ENCODE measurements at regions not wholly inside any gene's neighbourhood (a gene's known extent, or its start where the extent isn't known, plus 50 kb on each side); places are given as distances from the start of the nearest gene placed in this dataset.
A peak's percentile ranks its signal among the peaks of the same experiment; 100 is the strongest.

GRCh38 chr2:212929116-212929515, 222.3 kb downstream of the IKZF2 start (continued):
- no peak for TF ChIP-seq TAF1 (IDR thresholded peaks at IDR 0.05; ENCODE audit: borderline replicate concordance, low read depth, low read length)
- no peak for TF ChIP-seq NFYB (IDR thresholded peaks at IDR 0.05; ENCODE audit: insufficient read depth, low read depth, low read length)
- TF ChIP-seq NR2C1 (IDR thresholded peaks at IDR 0.05) = no peak
- no peak for TF ChIP-seq ZNF274 (IDR thresholded peaks at IDR 0.05; ENCODE audit: insufficient read depth, insufficient read length)
- no peak for TF ChIP-seq SUPT20H (IDR thresholded peaks at IDR 0.05; ENCODE audit: borderline replicate concordance, control insufficient read depth, low read depth, low read length)
- no peak for TF ChIP-seq BACH1 (IDR thresholded peaks at IDR 0.05; ENCODE audit: borderline replicate concordance)
- TF ChIP-seq PAX8 (IDR thresholded peaks at IDR 0.05) = no peak
- TF ChIP-seq TCF12 (IDR thresholded peaks at IDR 0.05; ENCODE audit: low read depth, low read length) = no peak
- no peak for TF ChIP-seq FOXM1 (IDR thresholded peaks at IDR 0.05; ENCODE audit: low read depth, low read length)
- TF ChIP-seq GABPA (IDR thresholded peaks at IDR 0.05; ENCODE audit: low read depth) = peak; percentile 23; the same call in 1 of the 2 replicates
- TF ChIP-seq NFXL1 (IDR thresholded peaks at IDR 0.05; ENCODE audit: borderline replicate concordance) = no peak
- TF ChIP-seq CBX3 (IDR thresholded peaks at IDR 0.05; ENCODE audit: borderline replicate concordance, low read depth) = no peak
- no peak for TF ChIP-seq ZNF207 (IDR thresholded peaks at IDR 0.05; ENCODE audit: borderline replicate concordance)
- TF ChIP-seq ZBTB4 (CRISPR knock-in tag; IDR thresholded peaks at IDR 0.05) = no peak
- TF ChIP-seq CEBPB (IDR thresholded peaks at IDR 0.05; ENCODE audit: borderline replicate concordance in 1 of 2, low read depth in 2 of 2, low read length in 2 of 2) = no peak
- no peak for TF ChIP-seq BHLHE40 (IDR thresholded peaks at IDR 0.05; ENCODE audit: borderline replicate concordance in 1 of 2, low read depth in 2 of 2, low read length in 1 of 2)
- TF ChIP-seq ATF7 (IDR thresholded peaks at IDR 0.05; ENCODE audit: low read depth) = peak; percentile 32; the same call in 1 of the 2 replicates
- no peak for TF ChIP-seq SMAD1 (IDR thresholded peaks at IDR 0.05; ENCODE audit: low read depth, partially characterized antibody)
- TF ChIP-seq CREB1 (IDR thresholded peaks at IDR 0.05; ENCODE audit: low read depth) = no peak
- TF ChIP-seq FOS (IDR thresholded peaks at IDR 0.05; ENCODE audit: borderline replicate concordance, extremely low read depth, insufficient read length) = no peak
- no peak for TF ChIP-seq HDAC2 (IDR thresholded peaks at IDR 0.05)
- TF ChIP-seq NFIC (IDR thresholded peaks at IDR 0.05; ENCODE audit: low read depth, low read length) = peak; percentile 61; the same call in 1 of the 2 replicates
- no peak for TF ChIP-seq HSF1 (IDR thresholded peaks at IDR 0.05; ENCODE audit: low read depth, low read length)
- no peak for TF ChIP-seq ETV6 (conservative IDR thresholded peaks at IDR 0.05 in 1 of 2, IDR thresholded peaks at IDR 0.05 in 1 of 2; ENCODE audit: borderline replicate concordance in 1 of 2, low read depth in 1 of 2)
- peak; percentile 20; the same call in 1 of the 2 replicates for TF ChIP-seq RUNX3 (IDR thresholded peaks at IDR 0.05; ENCODE audit: low read length)
- TF ChIP-seq JUNB (IDR thresholded peaks at IDR 0.05) = peak; percentile 83

All from GM12878 (cell line).